ENCODE measurements at regions not wholly inside any gene's neighbourhood (a gene's known extent, or its start where the extent isn't known, plus 50 kb on each side); places are given as distances from the start of the nearest gene placed in this dataset.
"Not testable (repeated sequence)": the region's sequence is repeated elsewhere in the genome, so short reads cannot be mapped to it uniquely, and the experiment has no call there.

DNA sequence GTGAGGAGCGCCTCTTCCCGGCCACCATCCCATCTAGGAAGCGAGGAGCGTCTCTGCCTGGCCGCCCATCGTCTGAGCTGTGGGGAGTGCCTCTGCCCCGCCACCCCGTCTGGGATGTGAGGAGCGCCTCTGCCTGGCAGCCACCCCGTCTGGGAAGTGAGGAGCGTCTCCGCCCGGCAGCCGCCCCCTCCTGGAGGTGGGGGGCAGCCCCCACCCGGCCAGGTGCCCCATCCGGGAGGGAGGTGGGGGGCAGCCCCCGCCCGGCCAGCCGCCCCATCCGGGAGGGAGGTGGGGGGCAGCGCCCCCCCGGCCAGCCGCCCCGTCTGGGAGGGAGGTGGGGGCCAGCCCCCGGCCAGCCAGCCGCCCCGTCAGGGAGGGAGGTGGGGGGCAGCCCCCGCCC lies 75.3 kb upstream of the EHBP1 start:
- not testable (repeated sequence) for TF ChIP-seq POLR2A, CTCF (IDR thresholded peaks at IDR 0.05)
